ENCODE measurements at regions not wholly inside any gene's neighbourhood (a gene's known extent, or its start where the extent isn't known, plus 50 kb on each side); places are given as distances from the start of the nearest gene placed in this dataset.

DNA sequence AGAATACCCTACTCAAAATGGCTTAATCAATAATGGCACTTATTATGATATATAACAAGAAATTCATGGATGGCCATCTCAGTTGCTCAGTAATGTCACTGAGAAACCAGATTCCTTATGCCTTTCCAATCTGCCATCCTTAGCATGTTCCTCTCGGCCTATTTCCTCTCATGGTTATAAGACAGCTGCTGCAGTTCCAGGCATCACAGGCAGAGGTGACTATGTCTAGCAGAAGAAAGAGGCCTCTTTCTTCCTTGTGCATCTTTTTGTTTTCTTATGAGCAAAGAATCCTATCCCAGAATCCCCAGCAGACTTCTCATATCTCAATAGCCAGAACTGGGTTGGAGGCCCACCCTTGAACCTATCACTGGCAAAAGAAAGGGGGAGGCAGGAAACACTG lies 310.6 kb upstream of the SPRED2 start:
- TF ChIP-seq CTCF (IDR thresholded peaks at IDR 0.05) (no peak), POLR2A (IDR thresholded peaks at IDR 0.05) (no peak)
